ENCODE measurements at regions not wholly inside any gene's neighbourhood (a gene's known extent, or its start where the extent isn't known, plus 50 kb on each side); places are given as distances from the start of the nearest gene placed in this dataset.

- Histone ChIP-seq H3K9me3 (ENCODE audit: low read depth) (no peaks in the 10 kb centered on the region), H3K27ac (no peak overlapping the region), H3K27me3 (no peaks in the 10 kb centered on the region), H3K4me1 (ENCODE audit: low read depth) (peaks cover 14% of the 10 kb centered on the region), H3K36me3 (no peaks in the 10 kb centered on the region), H3K4me3 (no peak overlapping the region)
- TF ChIP-seq CTCF (IDR thresholded peaks at IDR 0.05; ENCODE audit: low read depth, low read length): no peak
- DNase-seq (ENCODE audit: low read depth in 1 of 2, low spot score in 1 of 2): no peak
Measured at GRCh38 chr13:63625869-63626268, 2210.2 kb upstream of the PCDH20 start.

DNA sequence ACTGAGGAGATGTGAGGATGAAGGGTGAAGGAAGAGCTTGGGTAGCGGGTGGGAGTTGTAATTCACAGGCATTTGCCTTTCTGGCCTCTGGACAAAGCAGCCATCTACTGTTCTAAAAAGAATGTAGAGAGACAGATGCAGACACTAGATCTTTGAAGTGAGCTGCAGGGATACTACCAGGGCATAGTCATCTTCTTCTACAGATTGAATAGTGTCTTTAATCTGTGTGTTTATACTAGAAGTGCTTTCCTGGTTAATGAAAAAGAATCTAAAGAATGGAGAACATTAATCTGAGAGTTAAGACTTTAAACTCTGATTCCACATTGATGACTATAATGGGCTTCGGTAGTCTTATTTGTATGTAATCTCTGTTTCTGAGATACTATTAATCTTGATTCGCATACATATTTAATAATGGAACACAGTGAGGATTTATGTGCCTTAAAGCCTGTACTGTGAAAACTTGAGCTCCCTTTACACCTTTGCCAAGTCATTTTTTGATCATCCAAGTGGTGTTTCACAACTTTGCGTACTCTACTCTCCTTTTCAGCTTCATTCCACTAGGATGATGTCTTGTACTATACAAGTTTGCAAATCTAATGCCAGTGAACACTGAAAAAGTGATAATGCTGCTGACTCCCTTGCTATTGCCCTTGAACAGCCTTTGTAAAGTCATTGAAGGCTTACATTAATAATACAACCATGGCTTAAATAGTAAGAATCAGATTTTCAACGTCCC lies 2199.4 kb upstream of the PCDH20 start:
- no peaks in the 10 kb centered on the region for H3K36me3 ChIP-seq
- no peaks in the 10 kb centered on the region for H3K4me1 ChIP-seq (ENCODE audit: low read depth)
- no peaks in the 10 kb centered on the region for H3K9me3 ChIP-seq (ENCODE audit: low read depth)
- H3K27me3 ChIP-seq: no peaks in the 10 kb centered on the region
- no peak for DNase-seq (ENCODE audit: low read depth in 1 of 2, low spot score in 1 of 2)
- no peak for TF ChIP-seq CTCF (IDR thresholded peaks at IDR 0.05; ENCODE audit: low read depth, low read length)
- no peak overlapping the region for H3K4me3 ChIP-seq
- no peak overlapping the region for H3K27ac ChIP-seq

DNA sequence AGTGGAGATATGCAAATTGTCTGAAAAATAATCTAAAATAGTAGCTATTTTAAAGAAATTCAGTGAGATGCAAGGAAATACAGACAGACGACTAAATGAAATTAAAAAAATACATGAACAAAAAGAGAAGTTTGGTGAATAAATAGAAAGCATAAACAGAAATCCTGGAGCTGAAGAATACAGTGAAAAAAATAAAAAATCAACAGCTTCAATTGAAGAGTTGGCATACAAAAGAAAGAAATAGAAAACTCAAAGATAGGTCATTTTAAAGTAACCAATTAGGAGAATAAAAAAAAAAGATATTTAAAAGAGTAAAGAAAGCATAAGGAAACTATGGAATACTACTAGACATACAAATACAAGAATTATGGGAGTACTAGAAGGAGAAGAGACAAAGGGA lies 2191.5 kb upstream of the PCDH20 start:
- DNase-seq (ENCODE audit: low read depth in 1 of 2, low spot score in 1 of 2): no peak
- TF ChIP-seq CTCF (IDR thresholded peaks at IDR 0.05; ENCODE audit: low read depth, low read length): no peak
- Histone ChIP-seq H3K4me3 (no peak overlapping the region), H3K27me3 (no peaks in the 10 kb centered on the region), H3K36me3 (no peaks in the 10 kb centered on the region), H3K27ac (no peak overlapping the region), H3K9me3 (ENCODE audit: low read depth) (no peaks in the 10 kb centered on the region), H3K4me1 (ENCODE audit: low read depth) (no peaks in the 10 kb centered on the region)

GRCh38 chr13:63605962-63606361 lies 2190.3 kb upstream of the PCDH20 start:
- TF ChIP-seq CTCF (IDR thresholded peaks at IDR 0.05; ENCODE audit: low read depth, low read length): no peak
- Histone ChIP-seq H3K36me3 (no peaks in the 10 kb centered on the region), H3K27me3 (no peaks in the 10 kb centered on the region), H3K27ac (no peak overlapping the region), H3K9me3 (ENCODE audit: low read depth) (no peaks in the 10 kb centered on the region), H3K4me1 (ENCODE audit: low read depth) (no peaks in the 10 kb centered on the region), H3K4me3 (no peak overlapping the region)
- DNase-seq (ENCODE audit: low read depth in 1 of 2, low spot score in 1 of 2): no peak

DNA sequence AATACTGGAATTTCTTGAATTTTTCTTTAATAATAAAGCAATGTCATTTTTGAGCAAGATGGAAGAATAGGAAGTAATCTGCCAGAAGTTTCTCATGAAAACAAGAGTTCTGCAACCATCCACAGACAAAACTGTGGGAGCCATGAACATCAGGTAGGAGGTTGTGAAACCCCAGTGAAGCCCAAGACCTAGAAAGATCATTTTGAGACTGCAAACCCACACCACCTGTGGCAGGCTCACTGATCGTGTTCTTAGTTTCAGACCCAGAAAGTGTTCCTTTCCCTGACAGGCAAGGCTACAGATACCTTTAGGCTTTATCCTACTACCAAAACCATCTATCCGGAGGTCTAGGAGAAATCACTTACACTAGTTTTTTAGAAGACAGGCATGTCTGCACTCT lies 2189.8 kb upstream of the PCDH20 start:
- no peak overlapping the region for H3K4me3 ChIP-seq
- H3K4me1 ChIP-seq (ENCODE audit: low read depth): no peaks in the 10 kb centered on the region
- no peak for TF ChIP-seq CTCF (IDR thresholded peaks at IDR 0.05; ENCODE audit: low read depth, low read length)
- no peak for DNase-seq (ENCODE audit: low read depth in 1 of 2, low spot score in 1 of 2)
- no peaks in the 10 kb centered on the region for H3K36me3 ChIP-seq
- H3K9me3 ChIP-seq (ENCODE audit: low read depth): no peaks in the 10 kb centered on the region
- H3K27ac ChIP-seq: no peak overlapping the region
- H3K27me3 ChIP-seq: no peaks in the 10 kb centered on the region
